ENCODE measurements at regions not wholly inside any gene's neighbourhood (a gene's known extent, or its start where the extent isn't known, plus 50 kb on each side); places are given as distances from the start of the nearest gene placed in this dataset.

GRCh38 chr4:13928214-13928613 lies 300.7 kb upstream of the BOD1L1 start:
- intact Hi-C loops (cut with micrococcal nuclease) = no loop called here

- intact Hi-C loops (cut with micrococcal nuclease) = no loop called here
Observed at GRCh38 chr4:13930155-13930554, 302.6 kb upstream of the BOD1L1 start.

- intact Hi-C loops (cut with micrococcal nuclease) = no loop called here
Observed at GRCh38 chr4:13933191-13933590, 305.7 kb upstream of the BOD1L1 start.

- intact Hi-C loops (cut with micrococcal nuclease) = no loop called here
Observed at GRCh38 chr4:13938299-13938698, 310.8 kb upstream of the BOD1L1 start.

- intact Hi-C loops (cut with micrococcal nuclease) = no loop called here
Observed at GRCh38 chr4:13940921-13941320, 313.4 kb upstream of the BOD1L1 start.

GRCh38 chr4:13942977-13943376 lies 315.5 kb upstream of the BOD1L1 start:
- intact Hi-C loops (cut with micrococcal nuclease) = no loop called here

GRCh38 chr4:13944095-13944511 lies 316.6 kb upstream of the BOD1L1 start:
- intact Hi-C loops (cut with micrococcal nuclease) = no loop called here

- intact Hi-C loops (cut with micrococcal nuclease) = no loop called here
Observed at GRCh38 chr4:13947921-13948320, 320.4 kb upstream of the BOD1L1 start.

- intact Hi-C loops (cut with micrococcal nuclease) = no loop called here
Observed at GRCh38 chr4:13950491-13950890, 323.0 kb upstream of the BOD1L1 start.

- intact Hi-C loops (cut with micrococcal nuclease) = no loop called here
Observed at GRCh38 chr4:13953083-13953482, 325.6 kb upstream of the BOD1L1 start.

GRCh38 chr4:13955551-13955950 lies 328.0 kb upstream of the BOD1L1 start:
- intact Hi-C loops (cut with micrococcal nuclease) = no loop called here

GRCh38 chr4:13956947-13957346 lies 329.4 kb upstream of the BOD1L1 start:
- intact Hi-C loops (cut with micrococcal nuclease) = no loop called here

GRCh38 chr4:13957871-13958270 lies 330.3 kb upstream of the BOD1L1 start:
- intact Hi-C loops (cut with micrococcal nuclease) = no loop called here

GRCh38 chr4:13963601-13964000 lies 336.1 kb upstream of the BOD1L1 start:
- intact Hi-C loops (cut with micrococcal nuclease) = no loop called here

- intact Hi-C loops (cut with micrococcal nuclease) = no loop called here
Observed at GRCh38 chr4:13966231-13967195, 339.0 kb upstream of the BOD1L1 start.

GRCh38 chr4:13968723-13969122 lies 341.2 kb upstream of the BOD1L1 start:
- intact Hi-C loops (cut with micrococcal nuclease) = no loop called here

GRCh38 chr4:13970349-13970748 lies 342.8 kb upstream of the BOD1L1 start:
- intact Hi-C loops (cut with micrococcal nuclease) = no loop called here

GRCh38 chr4:13977746-13978145 lies 350.2 kb upstream of the BOD1L1 start:
- intact Hi-C loops (cut with micrococcal nuclease) = no loop called here

GRCh38 chr4:13980317-13981310 lies 353.1 kb upstream of the BOD1L1 start:
- intact Hi-C loops (cut with micrococcal nuclease) = no loop called here

- intact Hi-C loops (cut with micrococcal nuclease) = no loop called here
Observed at GRCh38 chr4:13981499-13981898, 354.0 kb upstream of the BOD1L1 start.

- intact Hi-C loops (cut with micrococcal nuclease) = no loop called here
Observed at GRCh38 chr4:13982010-13982409, 354.5 kb upstream of the BOD1L1 start.
